ENCODE measurements at regions not wholly inside any gene's neighbourhood (a gene's known extent, or its start where the extent isn't known, plus 50 kb on each side); places are given as distances from the start of the nearest gene placed in this dataset.
A peak's percentile ranks its signal among the peaks of the same experiment; 100 is the strongest.
"Not testable (repeated sequence)": the region's sequence is repeated elsewhere in the genome, so short reads cannot be mapped to it uniquely, and the experiment has no call there.

DNA sequence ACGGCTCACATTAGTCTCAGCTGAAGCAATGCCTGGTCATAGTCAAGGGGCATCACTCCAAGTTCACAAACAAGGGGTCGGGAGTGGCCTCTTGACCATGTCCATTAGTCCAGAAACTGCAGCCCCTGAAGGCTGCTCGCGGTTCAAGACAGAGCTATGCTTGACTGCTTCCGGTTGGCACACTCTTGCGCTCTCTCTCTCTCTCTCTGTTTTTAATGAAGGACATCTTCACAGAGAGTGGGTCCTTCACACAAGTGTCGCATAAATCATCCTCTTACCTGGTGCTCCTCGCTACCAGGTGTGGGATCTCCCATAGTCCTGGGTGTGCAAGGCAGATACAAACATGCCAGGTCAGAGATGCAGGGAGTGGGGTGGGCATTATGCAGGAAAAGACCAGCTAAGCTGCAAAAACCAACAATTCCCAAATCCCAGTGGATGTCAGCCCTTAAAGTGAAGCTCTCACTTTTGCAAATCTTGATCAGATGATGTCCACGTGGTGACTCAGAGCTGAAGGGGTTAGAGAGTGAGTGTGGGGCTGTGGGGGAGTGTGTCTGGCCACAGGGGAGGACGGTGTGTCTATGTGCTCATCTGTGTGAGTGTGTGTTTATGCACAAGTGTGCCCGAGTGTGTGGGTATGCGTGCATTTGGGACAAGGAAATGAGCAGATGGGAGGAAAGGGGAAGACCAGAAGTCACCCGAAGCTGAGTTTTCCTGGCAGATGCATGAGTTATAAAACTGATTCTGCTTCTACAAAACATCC is 83.7 kb upstream of the PPP2R2D start:
- DNase-seq (ENCODE audit: low spot score), result no peak

DNA sequence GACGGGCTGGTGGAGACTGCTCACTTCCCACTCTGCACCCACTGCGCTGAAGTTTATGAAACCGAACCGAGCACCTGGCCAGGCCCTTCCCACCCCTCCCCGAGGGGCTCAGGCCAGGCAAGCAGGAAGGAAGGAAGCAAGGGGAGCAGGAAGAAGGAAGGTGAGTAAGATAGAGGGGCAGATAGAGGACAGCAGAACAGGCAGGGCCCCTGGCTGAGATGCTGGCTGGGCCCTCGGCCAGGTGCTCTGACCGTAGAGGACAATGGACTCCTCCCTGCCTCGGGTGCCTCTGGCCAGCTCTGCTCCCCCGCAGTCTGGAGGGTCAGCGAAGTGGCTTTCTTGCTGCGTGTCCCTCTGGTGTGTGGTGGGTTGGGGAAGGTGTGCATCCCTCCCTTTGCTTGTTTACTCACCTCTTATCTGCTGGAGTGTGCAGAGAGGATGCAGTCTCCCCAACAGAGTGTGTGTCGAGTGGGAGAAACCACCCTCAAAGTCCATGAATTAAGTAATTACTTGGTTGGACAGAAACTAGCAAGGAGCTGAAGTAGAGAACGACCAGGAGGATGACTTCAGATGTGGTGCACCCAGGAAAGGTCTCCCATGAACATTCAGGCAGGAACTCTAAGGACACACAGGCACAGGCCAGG is 82.8 kb upstream of the PPP2R2D start:
- no peak for DNase-seq (ENCODE audit: low spot score)

DNA sequence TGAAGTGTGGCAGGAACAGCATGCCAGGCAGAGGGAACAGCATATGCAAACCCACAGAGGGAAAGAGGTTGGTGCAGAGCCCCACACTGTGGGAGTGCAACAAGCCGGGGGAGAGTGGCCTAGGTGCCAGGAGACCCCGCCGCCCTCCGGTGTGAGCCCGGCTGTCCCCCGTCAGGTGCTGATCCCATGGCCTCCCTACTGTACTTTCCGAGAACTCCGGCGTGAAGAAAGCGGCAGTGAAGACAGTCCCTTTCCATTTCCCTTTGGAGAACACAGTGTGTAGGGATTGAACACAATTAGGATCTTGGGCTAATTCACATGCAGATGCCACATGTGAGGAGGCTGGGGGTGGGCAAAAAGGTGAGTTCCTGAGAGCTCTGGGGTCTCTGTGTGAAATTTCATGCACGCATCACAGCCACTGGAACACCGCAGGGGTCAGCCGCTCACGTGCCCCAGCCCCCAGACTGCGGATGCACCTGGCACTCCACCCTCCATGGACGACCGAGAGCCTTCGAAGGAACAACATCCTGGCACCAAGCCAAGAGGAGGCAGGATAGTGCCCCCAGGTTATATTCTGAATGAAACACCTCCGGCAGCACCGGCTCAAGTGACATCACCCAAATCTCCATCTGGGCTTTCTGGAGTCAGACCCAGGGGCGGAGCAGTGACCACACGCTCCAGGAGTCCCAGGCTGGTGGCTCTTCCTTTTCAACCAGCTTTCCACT is 82.1 kb upstream of the PPP2R2D start:
- DNase-seq (ENCODE audit: low spot score), result no peak

DNA sequence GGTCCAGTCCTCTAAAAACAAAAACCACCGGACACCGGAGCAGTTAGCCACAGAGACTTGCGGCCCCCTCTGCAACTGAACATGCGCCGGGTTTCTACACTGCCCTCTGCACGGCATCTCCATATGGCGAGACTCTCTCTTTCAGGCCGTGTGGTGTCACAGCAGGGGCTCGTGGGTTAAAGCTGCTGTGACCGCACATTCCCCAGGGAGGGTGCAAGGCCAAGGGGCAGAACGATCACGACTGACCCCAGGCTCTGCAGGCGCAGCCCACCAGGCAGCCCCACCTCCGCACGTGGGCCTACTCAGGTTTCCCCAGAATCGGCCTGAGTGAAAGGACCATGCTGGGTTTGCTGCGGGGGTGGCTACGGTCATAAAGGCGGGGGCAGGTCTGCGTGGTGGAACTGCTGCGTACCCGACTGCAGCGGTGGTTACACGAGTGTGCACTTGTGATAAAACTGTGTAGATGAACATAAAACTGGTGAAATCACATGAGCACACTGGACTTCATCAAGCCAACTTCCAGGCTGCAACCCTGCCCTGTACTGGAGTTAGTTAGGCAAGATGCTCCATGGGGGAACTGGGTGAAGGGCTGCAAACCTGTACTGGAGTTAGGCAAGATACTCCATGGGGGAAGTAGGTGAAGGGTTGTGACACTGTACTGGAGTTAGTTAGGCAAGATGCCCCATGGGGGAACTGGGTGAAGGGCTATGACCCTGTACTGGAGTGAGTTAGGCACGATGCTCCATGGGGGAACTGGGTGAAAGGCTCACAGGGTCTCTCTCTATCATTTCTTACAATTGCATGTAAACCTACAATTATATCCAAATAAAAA is 81.4 kb upstream of the PPP2R2D start:
- DNase-seq (ENCODE audit: low spot score), result no peak

DNA sequence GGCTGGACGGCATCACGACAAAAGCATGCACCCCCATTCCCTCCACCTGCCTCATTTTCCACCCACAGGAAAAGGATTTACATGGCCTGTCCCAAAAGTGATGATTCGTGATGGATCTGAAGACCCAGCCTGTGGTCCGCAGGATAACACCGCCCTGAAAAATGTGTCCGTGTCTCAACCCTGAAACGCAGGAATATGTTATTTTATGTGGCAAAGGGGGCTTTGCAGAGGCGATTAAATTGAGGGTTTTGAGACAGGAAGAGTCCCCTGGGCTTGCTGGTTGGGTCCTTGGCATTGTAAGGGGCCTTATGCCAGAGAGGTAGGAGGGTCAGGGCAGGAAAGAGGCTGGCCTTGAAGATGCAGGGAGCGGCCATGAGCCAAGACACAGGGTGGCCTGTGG is 80.2 kb upstream of the PPP2R2D start:
- DNase-seq (ENCODE audit: low spot score), result no peak

DNA sequence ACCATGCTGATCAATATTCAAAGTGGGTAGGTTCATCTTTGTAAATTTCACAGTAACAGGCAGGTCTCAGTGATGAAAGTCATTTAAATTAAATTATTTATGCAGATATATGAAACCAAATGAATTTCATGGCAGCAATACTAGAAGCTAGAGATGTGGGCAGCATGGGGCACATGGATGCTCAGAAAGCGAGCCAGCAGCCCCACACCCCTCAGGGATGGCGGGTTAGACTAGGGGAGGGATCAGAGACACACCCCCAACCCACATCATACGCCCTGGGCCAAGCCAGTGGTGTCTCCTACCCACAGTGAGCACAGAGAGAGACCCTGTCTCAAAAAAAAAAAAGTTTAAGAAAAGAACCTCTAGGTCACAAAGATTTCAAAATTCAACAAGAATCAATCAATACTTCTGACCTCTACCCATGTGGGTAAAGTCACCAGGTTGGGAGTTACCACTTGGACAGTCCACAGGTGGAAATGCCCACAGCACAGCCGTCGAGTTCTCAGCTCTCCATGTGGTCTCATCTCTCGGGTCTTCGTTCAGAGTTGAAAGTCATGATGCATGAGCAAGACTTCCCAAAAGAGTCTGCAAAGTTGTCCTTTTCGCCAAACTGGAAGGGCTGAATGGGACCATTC is 79.3 kb upstream of the PPP2R2D start:
- DNase-seq (ENCODE audit: low spot score), result no peak

DNA sequence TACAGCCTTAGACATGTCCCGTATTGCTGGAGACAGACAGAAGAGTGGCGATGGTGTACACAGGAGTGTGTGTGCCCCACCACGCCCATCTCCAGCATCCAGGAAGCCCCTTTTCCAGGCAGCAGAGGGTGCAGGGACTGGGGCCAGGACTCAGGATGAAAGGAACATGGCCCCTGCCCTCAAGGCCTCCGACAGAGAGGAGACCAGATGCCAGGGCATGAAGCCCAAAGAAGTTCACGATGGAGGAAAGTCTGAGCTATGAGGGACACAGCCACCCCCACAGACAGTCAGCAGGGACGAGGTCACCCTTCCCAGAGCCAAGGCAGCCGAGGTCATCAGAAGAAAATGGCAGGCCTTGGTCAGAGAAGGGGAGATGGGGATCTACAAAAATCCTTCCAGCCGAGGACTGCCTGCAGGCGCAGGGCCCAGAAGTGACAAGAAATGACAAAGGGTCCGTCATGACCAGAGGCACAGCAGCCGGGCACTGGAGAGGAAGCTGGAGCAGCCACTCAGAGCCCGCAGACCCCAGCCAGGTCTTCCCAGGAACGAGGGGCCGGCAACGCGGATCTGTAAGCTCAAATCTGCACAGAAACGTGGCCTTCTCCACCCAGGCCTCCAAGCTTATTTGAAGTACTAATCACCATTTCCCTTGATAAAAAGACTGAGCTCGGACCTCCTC is 78.7 kb upstream of the PPP2R2D start:
- DNase-seq (ENCODE audit: low spot score), result no peak

DNA sequence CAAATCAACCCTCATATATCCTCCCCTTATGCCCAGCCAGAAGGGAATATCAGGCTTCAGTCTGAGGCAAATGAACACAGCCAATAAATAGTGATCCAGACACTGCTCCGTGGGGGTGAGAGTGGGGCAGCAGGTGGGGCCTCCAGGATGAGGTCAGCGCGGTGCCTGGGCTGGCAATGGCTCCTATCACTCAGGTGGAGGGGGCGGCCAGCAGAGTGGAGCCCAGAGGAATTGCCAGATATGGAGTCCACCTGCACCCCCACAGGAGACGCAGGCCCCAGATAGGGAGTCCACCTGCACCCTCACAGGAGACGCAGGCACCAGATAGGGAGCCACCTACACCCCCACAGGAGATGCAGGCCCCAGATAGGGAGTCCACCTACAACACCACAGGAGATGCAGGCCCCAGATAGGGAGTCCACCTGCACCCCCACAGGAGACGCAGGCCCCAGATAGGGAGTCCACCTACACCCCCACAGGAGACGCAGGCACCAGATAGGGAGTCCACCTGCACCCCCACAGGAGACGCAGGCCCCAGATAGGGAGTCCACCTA is 78.0 kb upstream of the PPP2R2D start:
- DNase-seq (ENCODE audit: low spot score), result peak; percentile 7

DNA sequence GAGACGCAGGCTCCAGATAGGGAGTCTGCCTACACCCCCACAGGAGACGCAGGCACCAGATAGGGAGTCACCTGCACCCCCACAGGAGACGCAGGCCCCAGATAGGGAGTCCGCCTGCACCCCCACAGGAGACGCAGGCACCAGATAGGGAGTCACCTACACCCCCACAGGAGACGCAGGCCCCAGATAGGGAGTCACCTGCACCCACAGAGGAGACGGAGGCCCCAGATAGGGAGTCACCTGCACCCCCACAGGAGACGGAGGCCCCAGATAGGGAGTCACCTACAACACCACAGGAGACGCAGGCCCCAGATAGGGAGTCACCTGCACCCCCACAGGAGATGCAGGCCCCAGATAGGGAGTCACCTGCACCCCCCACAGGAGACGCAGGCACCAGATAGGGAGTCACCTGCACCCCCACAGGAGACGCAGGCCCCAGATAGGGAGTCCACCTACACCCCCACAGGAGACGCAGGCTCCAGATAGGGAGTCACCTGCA is 77.2 kb upstream of the PPP2R2D start:
- DNase-seq (ENCODE audit: low spot score), result not testable (repeated sequence)

DNA sequence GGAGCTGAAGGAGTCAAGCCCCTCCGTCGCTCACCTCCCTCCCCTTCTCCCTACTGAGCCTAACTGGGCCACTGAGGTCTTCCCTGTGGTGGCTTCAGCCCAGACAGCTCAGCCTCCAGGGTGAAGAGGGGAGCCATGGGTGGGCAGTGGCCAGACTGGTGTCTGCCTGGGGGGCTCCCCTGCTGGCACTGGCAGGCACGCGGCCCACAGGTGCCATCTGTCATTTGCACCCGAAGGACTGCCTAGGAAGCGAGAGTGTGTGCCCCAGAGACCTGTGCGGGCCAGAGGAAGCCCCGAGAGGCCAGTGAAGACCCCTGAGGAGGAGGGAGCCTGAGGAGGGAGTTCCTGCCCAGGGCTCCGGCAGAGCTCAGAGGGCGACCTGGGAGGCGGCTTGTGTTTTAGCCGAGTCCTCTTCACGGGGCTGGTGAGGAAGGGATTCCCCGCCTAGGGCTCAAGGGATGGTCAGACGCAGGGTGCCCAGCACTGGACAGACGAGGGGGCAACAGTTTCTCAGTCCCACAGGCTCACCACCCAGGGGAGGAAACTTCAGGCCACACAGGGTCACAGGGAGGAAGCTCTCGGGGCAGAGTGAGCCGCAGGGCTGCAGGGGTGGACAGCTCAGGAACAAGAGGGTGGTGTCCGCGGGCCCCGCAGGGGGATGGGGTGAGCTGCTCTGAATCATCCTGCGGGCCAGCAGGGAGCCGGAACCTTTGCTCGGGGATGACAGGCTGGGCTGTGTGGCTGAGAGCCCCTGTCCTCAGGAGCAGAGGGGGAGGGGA is 76.2 kb upstream of the PPP2R2D start:
- no peak for DNase-seq (ENCODE audit: low spot score)

DNA sequence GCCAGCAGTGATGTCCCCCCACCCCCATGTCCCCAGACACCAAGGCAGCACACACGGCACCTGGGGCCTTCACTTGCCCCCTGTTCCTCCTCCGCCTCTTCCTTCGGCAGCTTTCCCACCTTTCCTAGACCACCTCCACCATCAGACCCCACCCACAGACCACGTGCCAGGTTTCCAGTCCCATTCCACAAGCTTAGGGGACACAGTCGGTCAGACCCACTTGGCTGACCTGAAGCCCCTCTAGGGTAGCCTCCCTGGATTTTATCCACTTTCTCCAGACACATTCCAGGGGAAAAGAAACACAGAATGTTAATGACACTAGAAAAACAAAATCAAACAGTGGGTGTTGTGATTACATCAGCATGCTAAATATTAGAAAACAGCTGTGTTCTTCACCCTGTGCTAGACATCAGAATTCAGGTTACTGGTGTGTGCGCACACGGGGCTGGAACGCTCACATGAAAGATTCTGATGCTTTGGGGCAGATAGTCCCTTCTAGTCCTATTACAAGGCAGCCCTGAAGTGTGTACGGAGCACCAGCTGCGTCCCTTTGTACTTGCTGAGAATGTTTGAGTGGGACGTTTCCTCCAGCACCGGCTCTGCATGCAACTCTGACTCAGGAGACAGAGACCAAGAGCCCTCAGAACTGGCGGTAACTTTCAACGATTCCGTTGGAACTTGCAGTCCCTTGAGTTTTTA is 75.5 kb upstream of the PPP2R2D start:
- DNase-seq (ENCODE audit: low spot score), result no peak

DNA sequence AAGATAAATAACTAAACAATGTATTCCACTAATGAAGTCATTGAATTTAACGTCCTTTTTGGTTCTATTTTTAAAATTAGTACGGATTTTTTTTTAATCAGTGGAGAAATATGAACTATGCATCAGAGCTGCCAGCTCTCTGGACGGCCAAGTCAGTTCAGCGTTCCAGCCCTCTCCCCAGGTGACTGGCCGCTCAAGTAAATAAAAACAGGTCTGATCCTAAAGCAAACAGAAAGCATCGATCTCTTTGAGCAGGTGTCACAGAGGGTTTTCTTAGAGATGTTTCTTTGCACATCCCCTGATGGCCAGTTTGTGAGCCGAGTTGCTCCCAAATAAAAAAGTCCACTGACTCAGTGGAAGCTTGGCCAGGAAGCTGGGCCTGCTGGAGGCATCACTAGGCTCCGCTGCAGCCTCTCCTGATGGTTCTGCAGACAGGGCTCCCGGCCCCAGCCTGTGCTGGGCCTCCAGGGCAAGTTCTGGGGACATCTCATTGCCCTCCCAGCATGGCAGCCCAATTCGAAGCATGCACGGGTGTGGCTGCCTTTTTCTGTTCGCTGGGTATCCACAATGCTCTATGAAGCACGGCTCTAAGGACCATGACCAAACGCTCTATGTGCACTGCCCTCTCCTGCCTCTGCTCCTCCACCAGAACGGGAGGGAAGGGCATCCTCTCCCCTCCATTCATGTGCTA is 74.7 kb upstream of the PPP2R2D start:
- no peak for DNase-seq (ENCODE audit: low spot score)

DNA sequence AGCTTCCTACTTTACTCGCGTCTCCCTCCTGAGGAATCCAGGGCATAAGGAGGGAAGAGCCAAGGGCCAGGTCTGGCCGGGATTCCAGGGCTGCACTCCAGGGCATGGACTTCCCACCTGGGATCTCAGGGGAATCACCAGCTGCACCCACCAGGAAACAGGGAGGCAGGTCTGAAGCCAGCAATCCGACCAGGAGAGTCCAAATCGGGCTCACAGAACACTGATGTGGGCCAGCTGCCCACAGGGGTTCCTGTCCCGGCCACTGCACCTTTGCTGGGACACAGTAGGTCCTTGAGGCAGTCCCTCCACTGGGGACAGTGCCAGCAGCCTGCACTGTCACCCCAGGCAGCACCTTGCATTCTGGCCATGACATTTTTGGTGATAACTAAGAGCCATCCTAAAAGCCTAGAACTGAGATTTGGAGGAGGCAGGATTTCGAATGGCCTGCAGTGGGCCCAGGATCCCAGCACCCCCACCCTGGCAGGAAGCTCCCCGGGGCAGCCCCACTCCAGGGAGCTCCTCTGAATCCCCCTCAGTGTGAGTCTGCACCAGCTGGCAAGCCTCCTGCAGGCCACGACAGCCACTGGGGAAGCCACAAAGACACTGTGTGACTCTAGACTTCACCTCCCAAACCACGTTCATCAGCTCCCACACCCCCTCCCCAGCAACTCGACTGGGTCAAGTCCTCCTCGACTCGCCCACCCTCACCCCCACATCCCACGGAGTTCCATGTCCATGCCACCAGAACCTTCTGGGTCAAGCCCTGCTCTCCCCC is 71.5 kb upstream of the PPP2R2D start:
- DNase-seq (ENCODE audit: low spot score), result no peak

DNA sequence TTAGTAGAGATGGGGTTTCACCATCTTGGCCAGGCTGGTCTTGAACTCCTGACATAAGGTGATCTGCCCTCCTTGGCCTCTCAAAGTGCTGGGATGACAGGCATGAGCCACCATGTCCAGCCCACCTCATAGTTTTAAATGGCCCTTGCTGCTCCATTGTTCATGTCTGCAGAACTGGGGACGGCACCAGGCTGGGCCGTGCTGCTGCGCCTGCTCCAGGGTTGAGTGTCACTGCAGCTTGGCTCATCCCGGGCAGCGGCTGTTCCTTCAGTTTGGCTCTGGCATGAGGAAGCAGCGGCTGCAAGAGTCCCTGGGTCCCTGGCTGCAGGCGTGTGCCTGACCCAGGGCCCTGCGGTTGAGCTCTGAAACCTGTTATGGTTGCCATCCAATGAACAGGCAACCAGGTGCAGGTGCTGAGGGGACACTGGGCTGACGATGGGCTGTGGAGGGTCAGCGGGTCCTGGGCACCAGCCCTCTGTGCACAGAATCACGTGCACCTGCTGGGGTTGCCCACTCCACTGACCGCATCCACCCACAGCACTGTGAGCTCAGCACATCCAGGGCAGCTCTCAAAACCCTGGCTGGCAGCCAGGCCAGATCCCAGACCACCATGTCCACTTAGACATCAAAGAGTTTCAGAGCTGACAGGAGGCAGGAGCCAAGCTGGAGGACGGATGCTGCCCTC is 70.2 kb upstream of the PPP2R2D start:
- no peak for DNase-seq (ENCODE audit: low spot score)

DNA sequence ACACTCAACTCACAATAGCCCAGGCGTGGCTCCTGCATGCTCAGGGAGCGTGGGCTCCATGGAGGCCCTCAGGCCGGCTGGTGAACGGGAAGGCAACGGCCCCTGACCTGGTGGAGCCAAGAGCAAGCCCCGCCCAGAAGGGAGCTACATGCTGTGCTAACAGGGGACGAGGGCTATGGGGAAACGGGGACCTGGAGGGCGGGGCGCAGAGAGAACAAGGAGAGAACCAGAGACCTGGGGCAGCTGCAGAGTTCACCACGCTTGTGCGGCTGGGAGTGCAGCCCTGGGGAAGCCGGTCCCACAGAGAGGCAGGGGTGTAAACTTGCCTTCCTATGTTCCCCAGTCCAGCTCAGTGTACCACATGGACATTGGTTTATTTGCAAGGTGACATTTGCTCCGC is 69.2 kb upstream of the PPP2R2D start:
- no peak for DNase-seq (ENCODE audit: low spot score)

DNA sequence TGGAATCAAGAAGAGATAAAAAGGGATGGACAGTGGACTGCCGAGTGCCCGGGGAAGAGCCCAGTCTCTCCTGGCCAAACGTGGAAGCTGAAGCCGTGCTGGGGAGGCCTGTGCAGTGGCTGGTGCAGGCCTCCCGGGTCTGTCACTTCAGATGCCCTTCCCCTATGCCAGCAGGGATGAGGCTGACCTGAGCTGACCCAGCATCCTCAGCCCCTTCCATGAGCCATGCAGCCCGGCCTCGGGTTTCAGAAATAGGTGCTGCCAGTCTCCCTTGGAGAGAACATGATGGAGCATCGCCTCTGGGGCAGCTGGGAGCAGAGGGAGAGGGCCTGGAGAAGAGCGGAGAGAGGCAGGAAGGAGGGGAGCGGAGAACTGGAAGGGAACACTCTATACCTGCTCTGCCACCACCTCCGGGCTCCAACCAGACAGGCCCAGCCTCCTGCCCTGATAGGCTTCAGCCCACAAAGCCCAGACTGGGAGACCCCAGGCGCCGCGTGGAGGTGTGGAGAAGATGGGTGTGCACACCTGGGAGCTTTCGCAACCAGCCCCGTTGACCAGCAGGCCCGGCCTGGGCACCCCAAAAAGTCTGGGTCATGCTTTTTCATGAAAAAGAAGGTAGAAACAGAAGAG is 68.6 kb upstream of the PPP2R2D start:
- no peak for DNase-seq (ENCODE audit: low spot score)

DNA sequence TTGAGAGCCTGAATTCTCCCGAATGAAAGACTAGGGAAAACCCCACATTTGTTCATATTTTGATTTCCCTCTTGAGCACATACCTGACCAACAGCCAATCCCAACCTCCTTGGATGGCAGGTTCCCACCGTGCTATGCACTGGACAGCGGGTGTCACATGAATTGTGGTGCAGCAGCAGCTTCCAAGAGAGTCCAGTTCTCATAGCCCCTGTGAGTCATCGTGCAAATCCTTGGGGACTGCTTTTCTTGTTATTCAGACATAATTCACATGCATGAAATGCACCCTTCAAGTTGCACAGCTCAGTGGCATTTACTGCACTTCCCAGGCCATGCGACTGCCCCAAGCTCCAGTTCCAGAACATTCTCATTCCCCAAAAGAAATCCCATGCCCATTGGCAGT is 67.8 kb upstream of the PPP2R2D start:
- no peak for DNase-seq (ENCODE audit: low spot score)
